ENCODE measurements at regions not wholly inside any gene's neighbourhood (a gene's known extent, or its start where the extent isn't known, plus 50 kb on each side); places are given as distances from the start of the nearest gene placed in this dataset.
"Not testable (repeated sequence)": the region's sequence is repeated elsewhere in the genome, so short reads cannot be mapped to it uniquely, and the experiment has no call there.

GRCh38 chr1:43043695-43044094 is 85.0 kb upstream of the SLC2A1 start:
- in situ Hi-C loops (cut with HindIII; ENCODE audit: low sequenced_read_pairs), result no loop called here

GRCh38 chr1:43042773-43043457 is 84.2 kb upstream of the SLC2A1 start:
- in situ Hi-C loops (cut with HindIII; ENCODE audit: low sequenced_read_pairs), result no loop called here

- in situ Hi-C loops (cut with HindIII; ENCODE audit: low sequenced_read_pairs), result no loop called here
Observed at GRCh38 chr1:43042127-43042526, 83.5 kb upstream of the SLC2A1 start.

- in situ Hi-C loops (cut with HindIII; ENCODE audit: low sequenced_read_pairs), result no loop called here
Observed at GRCh38 chr1:43041591-43041990, 82.9 kb upstream of the SLC2A1 start.

GRCh38 chr1:43039228-43040055 is 80.8 kb upstream of the SLC2A1 start:
- in situ Hi-C loops (cut with HindIII; ENCODE audit: low sequenced_read_pairs), result no loop called here

GRCh38 chr1:43038232-43038935 is 79.7 kb upstream of the SLC2A1 start:
- in situ Hi-C loops (cut with HindIII; ENCODE audit: low sequenced_read_pairs), result no loop called here

- in situ Hi-C loops (cut with HindIII; ENCODE audit: low sequenced_read_pairs), result no loop called here
Observed at GRCh38 chr1:43037466-43037865, 78.8 kb upstream of the SLC2A1 start.

- in situ Hi-C loops (cut with HindIII; ENCODE audit: low sequenced_read_pairs), result no loop called here
Observed at GRCh38 chr1:43036932-43037331, 78.3 kb upstream of the SLC2A1 start.

GRCh38 chr1:43035821-43036741 is 77.4 kb upstream of the SLC2A1 start:
- in situ Hi-C loops (cut with HindIII; ENCODE audit: low sequenced_read_pairs), result no loop called here

GRCh38 chr1:43034778-43035177 is 76.1 kb upstream of the SLC2A1 start:
- in situ Hi-C loops (cut with HindIII; ENCODE audit: low sequenced_read_pairs), result no loop called here

GRCh38 chr1:43034195-43034658 is 75.6 kb upstream of the SLC2A1 start:
- in situ Hi-C loops (cut with HindIII; ENCODE audit: low sequenced_read_pairs), result no loop called here

- in situ Hi-C loops (cut with HindIII; ENCODE audit: low sequenced_read_pairs), result no loop called here
Observed at GRCh38 chr1:43031316-43032203, 72.9 kb upstream of the SLC2A1 start.

- in situ Hi-C loops (cut with HindIII; ENCODE audit: low sequenced_read_pairs), result no loop called here
Observed at GRCh38 chr1:43024905-43025304, 66.2 kb upstream of the SLC2A1 start.

- in situ Hi-C loops (cut with HindIII; ENCODE audit: low sequenced_read_pairs), result no loop called here
Observed at GRCh38 chr1:43021547-43022474, 63.1 kb upstream of the SLC2A1 start.

GRCh38 chr1:43019226-43019625 is 60.6 kb upstream of the SLC2A1 start:
- in situ Hi-C loops (cut with HindIII; ENCODE audit: low sequenced_read_pairs), result no loop called here

GRCh38 chr1:43018121-43018520 is 59.5 kb upstream of the SLC2A1 start:
- in situ Hi-C loops (cut with HindIII; ENCODE audit: low sequenced_read_pairs), result no loop called here

GRCh38 chr1:43015269-43015668 is 56.6 kb upstream of the SLC2A1 start:
- in situ Hi-C loops (cut with HindIII; ENCODE audit: low sequenced_read_pairs), result no loop called here

- in situ Hi-C loops (cut with HindIII; ENCODE audit: low sequenced_read_pairs), result not testable (repeated sequence)
Observed at GRCh38 chr1:43014579-43014978, 55.9 kb upstream of the SLC2A1 start.

Measured in DLD1 (cell line).